Endodermal cell (in vitro differentiated cells): ENCODE measurements at regions not wholly inside any gene's neighbourhood (a gene's known extent, or its start where the extent isn't known, plus 50 kb on each side); places are given as distances from the start of the nearest gene placed in this dataset.
A peak's percentile ranks its signal among the peaks of the same experiment; 100 is the strongest.

Experiments
- DNase-seq: peaks from one replicate; pipeline ENCODE4 v3.0.0-alpha.2; 2017
- H3K27ac ChIP-seq: 2 replicates; pipeline ENCODE4 v1.5.1; 2013; ENCODE audit warnings: mild to moderate bottlenecking, low read depth, low read length, moderate library complexity
- H3K27me3 ChIP-seq: 2 replicates; pipeline ENCODE4 v1.6.1; 2013; ENCODE audit warnings: mild to moderate bottlenecking, low read length, moderate library complexity; ENCODE audit not compliant: insufficient read depth, control insufficient read depth, poor library complexity, severe bottlenecking
- H3K36me3 ChIP-seq: 2 replicates; pipeline ENCODE4 v1.7.0; 2013; ENCODE audit warnings: mild to moderate bottlenecking, low read length, moderate library complexity; ENCODE audit not compliant: control insufficient read depth, insufficient read depth
- H3K4me1 ChIP-seq: one replicate; pipeline ENCODE4 v1.7.0; 2013; ENCODE audit warnings: low read length; ENCODE audit not compliant: control insufficient read depth, insufficient read depth
- H3K4me3 ChIP-seq: 2 replicates; pipeline ENCODE4 v1.5.1; 2013; ENCODE audit warnings: mild to moderate bottlenecking, low read length, moderate library complexity
- H3K9ac ChIP-seq: 2 replicates; pipeline ENCODE4 v1.6.1; 2013; ENCODE audit warnings: mild to moderate bottlenecking, low read length, moderate library complexity; ENCODE audit not compliant: poor library complexity, severe bottlenecking; ENCODE audit errors: extremely low read depth
- H3K9me3 ChIP-seq: 2 replicates; pipeline ENCODE4 v1.6.1; 2013; ENCODE audit warnings: mild to moderate bottlenecking, low read length, moderate library complexity; ENCODE audit not compliant: control insufficient read depth
- H3K27ac Mint-ChIP-seq: 2 replicates; pipeline ENCODE4 v1.8.0; 2020; ENCODE audit warnings: mixed read lengths
- H3K27me3 Mint-ChIP-seq: 2 replicates; pipeline ENCODE4 v1.8.0; 2021; ENCODE audit warnings: mild to moderate bottlenecking, mixed read lengths; ENCODE audit not compliant: insufficient read depth
- H3K36me3 Mint-ChIP-seq: 2 replicates; pipeline ENCODE4 v1.8.0; 2020; ENCODE audit warnings: low read depth, mixed read lengths
- H3K4me1 Mint-ChIP-seq: 2 replicates; pipeline ENCODE4 v1.8.0; 2020; ENCODE audit warnings: mixed read lengths
- H3K4me3 Mint-ChIP-seq: 2 replicates; pipeline ENCODE4 v1.8.0; 2020; ENCODE audit warnings: mild to moderate bottlenecking, moderate library complexity, mixed read lengths
- H3K9me3 Mint-ChIP-seq: 2 replicates; pipeline ENCODE4 v1.8.0; 2020; ENCODE audit warnings: mild to moderate bottlenecking, mixed read lengths
- CTCF ChIP-seq: fragments of 200-600 bp; sonication (generic); conservative IDR thresholded peaks from 2 replicates; pipeline ENCODE4 v1.5.0; 2021; ENCODE audit warnings: antibody characterized with exemption, mild to moderate bottlenecking
- WGBS, 2 experiments: methylation state at CpG; one replicate each; pipeline versions ENCODE4 v1.1.5 to v1.1.7; 2013; ENCODE audit warnings: missing lambda C conversion rate in 2 of 2, mixed read lengths in 1 of 2; ENCODE audit not compliant: insufficient coverage in 1 of 2, insufficient read length in 1 of 2; 5-methylcytosine and 5-hydroxymethylcytosine counted together

GRCh38 chr18:71951001-71951400 is 593.1 kb downstream of the CBLN2 start:
- no peaks in the 10 kb centered on the region for H3K36me3 ChIP-seq
- H3K27me3 Mint-ChIP-seq = no peaks in the 10 kb centered on the region
- no peaks in the 10 kb centered on the region for H3K36me3 Mint-ChIP-seq
- peaks cover 53% of the 10 kb centered on the region for H3K9me3 ChIP-seq
- no peak overlapping the region for H3K27ac Mint-ChIP-seq
- H3K27ac ChIP-seq = no peak overlapping the region
- no peaks in the 10 kb centered on the region for H3K27me3 ChIP-seq
- no peaks in the 10 kb centered on the region for H3K4me1 ChIP-seq
- DNase-seq = no peak
- no peak for TF ChIP-seq CTCF
- H3K4me1 Mint-ChIP-seq = no peaks in the 10 kb centered on the region
- H3K4me3 Mint-ChIP-seq = no peak overlapping the region
- 84 to 90% methylated on average over 6 of the region's 6 CpGs for WGBS, 2 experiments
- peaks cover 6% of the 10 kb centered on the region for H3K9me3 Mint-ChIP-seq
- H3K4me3 ChIP-seq = no peak overlapping the region
- no peak overlapping the region for H3K9ac ChIP-seq

GRCh38 chr18:71942433-71942832 is 601.7 kb downstream of the CBLN2 start:
- H3K4me3 ChIP-seq = no peak overlapping the region
- H3K4me1 Mint-ChIP-seq = no peaks in the 10 kb centered on the region
- no peaks in the 10 kb centered on the region for H3K27me3 Mint-ChIP-seq
- peak; percentile 57 for TF ChIP-seq CTCF
- no peaks in the 10 kb centered on the region for H3K27me3 ChIP-seq
- peaks cover 57% of the 10 kb centered on the region for H3K9me3 ChIP-seq
- H3K4me1 ChIP-seq = no peaks in the 10 kb centered on the region
- no peak overlapping the region for H3K4me3 Mint-ChIP-seq
- H3K27ac Mint-ChIP-seq = no peak overlapping the region
- H3K9ac ChIP-seq = no peak overlapping the region
- 53 to 100% methylated on average over 1 of the region's 1 CpG for WGBS, 2 experiments
- peak; percentile 60 for DNase-seq
- H3K36me3 ChIP-seq = no peaks in the 10 kb centered on the region
- no peak overlapping the region for H3K27ac ChIP-seq
- H3K9me3 Mint-ChIP-seq = no peaks in the 10 kb centered on the region
- no peaks in the 10 kb centered on the region for H3K36me3 Mint-ChIP-seq

- Histone ChIP-seq H3K27me3 (no peaks in the 10 kb centered on the region), H3K4me3 (no peak overlapping the region), H3K27ac (no peak overlapping the region), H3K36me3 (no peaks in the 10 kb centered on the region), H3K9ac (no peak overlapping the region), H3K9me3 (peaks cover 46% of the 10 kb centered on the region), H3K4me1 (no peaks in the 10 kb centered on the region)
- DNase-seq = no peak
- no peak for TF ChIP-seq CTCF
- H3K9me3 Mint-ChIP-seq = no peaks in the 10 kb centered on the region
- no peak overlapping the region for H3K27ac Mint-ChIP-seq
- no peaks in the 10 kb centered on the region for H3K4me1 Mint-ChIP-seq
- no peaks in the 10 kb centered on the region for H3K36me3 Mint-ChIP-seq
- H3K4me3 Mint-ChIP-seq = no peak overlapping the region
- no peaks in the 10 kb centered on the region for H3K27me3 Mint-ChIP-seq
These were observed 604.7 kb downstream of the CBLN2 start for GRCh38 chr18:71939483-71939882.
